Peyer's patch (tissue), 4 donors: ENCODE measurements at regions not wholly inside any gene's neighbourhood (a gene's known extent, or its start where the extent isn't known, plus 50 kb on each side); places are given as distances from the start of the nearest gene placed in this dataset.

Source experiments
- POLR2A ChIP-seq, 2 donors: fragments of 450-650 bp; IDR thresholded peaks; one replicate each; pipeline ENCODE4 v1.5.1; 2017; ENCODE audit warnings: antibody characterized with exemption in 2 of 2, mild to moderate bottlenecking in 2 of 2, moderate library complexity in 2 of 2
- TF ChIP-seq, protein P1 (sequence below), 6 experiments: fragments of 450-650 bp in 4 of 6; fragments of 200-600 bp in 2 of 6; sonication (generic) in 1 of 6; IDR thresholded peaks; one replicate each; pipeline ENCODE4 v1.5.1; 2017 to 2019; ENCODE audit warnings: antibody characterized with exemption in 6 of 6, mild to moderate bottlenecking in 3 of 6, moderate library complexity in 1 of 6

DNA sequence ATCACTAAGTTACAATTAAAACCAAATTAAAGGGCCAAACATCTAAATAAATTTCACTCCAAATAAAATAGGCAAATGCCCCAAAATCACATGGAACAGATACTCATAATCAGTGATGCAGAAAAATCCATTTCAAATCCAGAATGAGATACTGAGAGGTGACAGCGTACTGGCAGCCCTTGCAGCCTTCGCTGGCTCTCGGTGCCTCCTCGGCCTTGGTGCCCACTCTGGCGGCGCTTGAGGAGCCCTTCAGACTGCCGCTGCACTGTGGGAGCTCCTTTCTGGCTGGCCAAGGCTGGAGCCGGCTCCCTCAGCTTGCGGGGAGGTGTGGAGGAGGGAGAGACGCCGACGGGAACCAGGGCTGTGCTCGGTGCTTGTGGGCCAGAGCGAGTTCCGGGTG lies 761.2 kb upstream of the AMELY start:
- TF ChIP-seq, protein P1, sequence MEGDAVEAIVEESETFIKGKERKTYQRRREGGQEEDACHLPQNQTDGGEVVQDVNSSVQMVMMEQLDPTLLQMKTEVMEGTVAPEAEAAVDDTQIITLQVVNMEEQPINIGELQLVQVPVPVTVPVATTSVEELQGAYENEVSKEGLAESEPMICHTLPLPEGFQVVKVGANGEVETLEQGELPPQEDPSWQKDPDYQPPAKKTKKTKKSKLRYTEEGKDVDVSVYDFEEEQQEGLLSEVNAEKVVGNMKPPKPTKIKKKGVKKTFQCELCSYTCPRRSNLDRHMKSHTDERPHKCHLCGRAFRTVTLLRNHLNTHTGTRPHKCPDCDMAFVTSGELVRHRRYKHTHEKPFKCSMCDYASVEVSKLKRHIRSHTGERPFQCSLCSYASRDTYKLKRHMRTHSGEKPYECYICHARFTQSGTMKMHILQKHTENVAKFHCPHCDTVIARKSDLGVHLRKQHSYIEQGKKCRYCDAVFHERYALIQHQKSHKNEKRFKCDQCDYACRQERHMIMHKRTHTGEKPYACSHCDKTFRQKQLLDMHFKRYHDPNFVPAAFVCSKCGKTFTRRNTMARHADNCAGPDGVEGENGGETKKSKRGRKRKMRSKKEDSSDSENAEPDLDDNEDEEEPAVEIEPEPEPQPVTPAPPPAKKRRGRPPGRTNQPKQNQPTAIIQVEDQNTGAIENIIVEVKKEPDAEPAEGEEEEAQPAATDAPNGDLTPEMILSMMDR (IDR thresholded peaks at IDR 0.05), result no peak
- no peak for TF ChIP-seq POLR2A (IDR thresholded peaks at IDR 0.05)
